GM19023 (cell line): ENCODE measurements at regions not wholly inside any gene's neighbourhood (a gene's known extent, or its start where the extent isn't known, plus 50 kb on each side); places are given as distances from the start of the nearest gene placed in this dataset.

Source experiments
- ATAC-seq: cut with Tn5 transposase; IDR thresholded peaks from one replicate; pipeline ENCODE4 v1.9.1; 2021; ENCODE audit warnings: mild to moderate bottlenecking, moderate library complexity; ENCODE audit not compliant: unreplicated experiment

DNA sequence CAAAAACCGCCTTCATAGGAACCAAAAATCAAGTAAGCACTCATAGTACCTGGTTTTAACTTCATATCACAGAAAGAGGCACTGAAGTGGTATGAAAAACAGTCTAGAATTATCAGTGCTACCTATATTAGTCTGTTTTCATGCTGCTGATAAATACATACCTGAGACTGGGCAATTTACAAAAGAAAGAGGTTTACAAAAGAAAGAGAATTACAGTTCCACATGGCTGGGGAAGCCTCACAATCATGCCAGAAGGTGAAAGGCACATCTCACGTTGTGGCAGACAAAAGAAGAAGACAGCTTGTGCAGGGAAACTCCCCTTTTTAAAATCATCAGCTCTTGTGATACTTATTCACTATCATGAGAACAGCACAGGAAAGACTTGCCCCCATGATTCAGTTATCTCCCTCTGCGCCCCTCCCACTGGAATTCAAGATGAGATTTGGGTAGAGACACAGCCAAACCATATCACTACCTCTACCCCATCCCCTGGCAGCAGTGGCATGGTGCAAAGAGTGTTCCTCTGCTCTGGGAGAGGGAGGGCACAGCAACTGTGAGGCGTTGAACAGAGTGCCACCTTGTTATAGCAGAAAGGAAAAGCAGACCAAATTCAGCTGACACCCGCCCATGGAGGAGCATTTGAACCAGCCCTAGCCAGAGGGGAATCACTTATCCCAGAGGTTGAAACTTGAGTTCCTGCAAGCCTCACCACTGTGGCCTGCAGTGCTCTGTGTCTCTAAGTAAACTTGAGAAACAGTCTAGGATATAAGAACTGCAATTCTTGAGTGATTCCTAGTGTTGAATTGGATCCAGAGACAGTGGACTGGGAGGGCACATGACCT is 61.9 kb upstream of the PTPRZ1 start:
- no peak for ATAC-seq

DNA sequence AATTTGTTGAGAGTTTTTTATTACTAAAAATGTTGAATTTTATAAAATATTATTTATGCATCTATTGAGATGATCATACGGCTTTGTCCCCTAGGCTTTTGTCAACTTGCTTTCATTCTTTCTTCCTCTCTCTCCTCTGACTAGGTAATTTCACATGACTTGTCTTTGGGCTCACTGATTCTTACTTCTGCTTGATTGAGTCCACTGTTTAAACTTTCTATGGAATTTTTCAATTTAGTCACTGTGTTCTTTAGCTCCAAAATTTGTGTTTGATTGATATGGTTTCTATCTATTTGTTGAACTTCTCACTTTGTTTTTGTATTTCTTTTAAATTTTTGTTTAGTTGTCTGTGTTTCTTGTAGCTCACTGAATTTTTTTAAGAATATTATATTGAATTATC is 65.9 kb upstream of the PTPRZ1 start:
- no peak for ATAC-seq

DNA sequence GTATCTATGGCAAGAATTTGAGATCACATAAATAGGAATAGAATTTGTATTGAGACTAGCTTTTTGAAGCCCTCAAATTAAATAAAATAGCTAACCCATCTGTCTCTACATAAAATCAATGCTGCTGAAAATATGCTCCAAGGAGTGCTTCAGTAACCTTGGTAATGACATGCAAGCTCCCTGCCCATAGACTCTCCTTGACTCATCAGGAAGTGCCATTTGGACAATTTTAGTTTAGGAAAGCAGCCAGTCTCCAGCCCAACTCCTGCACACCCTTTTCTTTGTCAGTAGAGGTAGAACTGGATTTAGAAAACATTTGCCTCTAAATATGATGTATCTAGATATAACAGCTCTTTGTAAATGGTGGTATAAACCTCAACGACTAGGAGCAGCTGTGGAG is 69.9 kb upstream of the PTPRZ1 start:
- no peak for ATAC-seq

DNA sequence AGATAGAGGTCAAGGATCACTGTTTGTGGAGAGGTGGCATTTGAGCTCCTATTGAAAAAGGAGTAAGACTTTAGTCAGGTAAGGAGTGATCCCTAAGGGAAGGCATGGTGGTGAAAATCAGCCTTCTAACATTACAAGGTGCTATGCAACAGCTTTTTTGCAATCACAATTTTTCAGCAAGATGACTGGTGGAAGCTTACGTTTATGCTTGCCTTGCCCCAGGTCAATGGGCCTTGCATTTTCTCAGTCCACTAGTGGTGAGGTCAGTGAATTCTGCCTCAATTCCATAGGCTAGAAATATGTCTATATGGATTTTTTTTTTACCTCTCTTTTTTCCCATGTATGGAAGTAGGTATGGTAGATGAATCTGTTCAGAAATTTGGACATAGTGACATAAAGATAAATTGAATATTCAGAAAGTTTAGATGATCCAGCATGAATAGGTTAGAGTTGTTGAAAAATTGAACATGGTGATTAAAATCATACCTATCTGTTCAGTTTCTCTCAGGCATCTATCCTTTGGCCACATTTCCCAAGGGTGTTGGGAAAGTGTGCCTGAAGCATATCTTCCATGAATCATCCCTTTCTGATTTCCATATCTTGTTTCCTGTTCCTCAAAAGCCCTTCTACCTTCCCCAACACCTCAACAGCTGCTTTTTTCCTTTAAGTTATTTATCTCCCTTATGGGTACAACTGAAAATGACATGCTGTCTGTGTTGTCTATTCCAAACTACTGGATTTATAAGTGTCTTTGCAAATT is 71.9 kb upstream of the PTPRZ1 start:
- ATAC-seq: no peak

DNA sequence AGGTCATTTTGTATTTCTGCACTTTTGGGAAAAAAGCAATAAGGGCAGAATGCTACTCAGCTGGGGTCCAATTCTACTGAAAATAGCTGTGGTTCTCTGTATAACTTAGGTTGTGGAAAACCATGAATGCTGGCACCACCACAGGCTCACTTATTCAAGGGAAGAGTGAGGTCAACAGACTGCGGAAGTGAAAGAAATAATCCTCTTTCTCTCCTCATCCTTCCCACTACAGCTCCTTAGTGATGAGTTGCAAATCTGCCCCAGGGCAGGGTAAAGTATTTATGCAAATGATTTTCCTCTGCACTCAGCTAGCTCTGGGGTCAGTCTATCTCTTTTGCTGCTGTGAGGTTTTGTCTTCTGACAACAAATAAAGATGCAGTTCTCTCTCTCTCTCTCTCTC is 74.1 kb upstream of the PTPRZ1 start:
- ATAC-seq: no peak

DNA sequence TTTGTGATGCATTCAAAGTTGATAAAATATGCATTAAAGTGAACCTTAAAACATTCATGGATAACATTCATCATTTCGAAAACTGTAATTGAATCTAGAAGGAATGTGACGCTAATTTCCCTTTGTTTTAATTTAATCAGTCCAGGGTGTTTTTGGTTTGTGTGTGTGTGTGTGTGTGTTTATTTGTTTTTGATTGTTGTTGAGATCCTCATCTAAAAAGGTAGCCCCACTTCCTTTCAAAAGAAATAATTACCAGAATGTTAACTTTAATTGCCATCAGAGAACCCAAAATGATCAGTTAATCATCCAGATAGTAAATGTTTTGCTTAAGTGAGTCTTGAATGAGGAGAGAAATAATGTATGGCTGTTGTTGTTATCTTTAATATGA is 74.5 kb upstream of the PTPRZ1 start:
- ATAC-seq: no peak

- no peak for ATAC-seq
Measured at GRCh38 chr7:121797657-121798452, 75.1 kb upstream of the PTPRZ1 start.

- no peak for ATAC-seq
Measured at GRCh38 chr7:121796936-121797656, 75.9 kb upstream of the PTPRZ1 start.

- no peak for ATAC-seq
Measured at GRCh38 chr7:121796381-121796780, 76.6 kb upstream of the PTPRZ1 start.

DNA sequence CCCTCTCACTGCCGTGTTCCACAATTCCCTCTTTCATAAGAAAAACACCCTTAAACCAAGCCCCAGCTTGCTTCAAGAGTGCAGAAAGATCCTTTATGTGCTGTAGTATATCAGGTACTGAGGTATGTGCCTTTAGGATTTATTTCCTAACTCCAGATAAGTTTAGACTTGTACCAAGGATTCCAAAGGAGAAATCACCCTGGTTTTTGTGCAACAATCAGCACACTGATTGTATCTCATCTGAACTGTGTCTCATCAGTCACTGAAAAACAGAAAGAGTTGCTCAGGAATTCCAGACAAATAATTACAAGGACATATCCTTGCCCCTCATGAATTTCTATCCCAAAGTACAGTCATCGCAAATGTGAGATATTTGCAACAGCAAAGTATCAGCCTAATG is 77.2 kb upstream of the PTPRZ1 start:
- no peak for ATAC-seq

DNA sequence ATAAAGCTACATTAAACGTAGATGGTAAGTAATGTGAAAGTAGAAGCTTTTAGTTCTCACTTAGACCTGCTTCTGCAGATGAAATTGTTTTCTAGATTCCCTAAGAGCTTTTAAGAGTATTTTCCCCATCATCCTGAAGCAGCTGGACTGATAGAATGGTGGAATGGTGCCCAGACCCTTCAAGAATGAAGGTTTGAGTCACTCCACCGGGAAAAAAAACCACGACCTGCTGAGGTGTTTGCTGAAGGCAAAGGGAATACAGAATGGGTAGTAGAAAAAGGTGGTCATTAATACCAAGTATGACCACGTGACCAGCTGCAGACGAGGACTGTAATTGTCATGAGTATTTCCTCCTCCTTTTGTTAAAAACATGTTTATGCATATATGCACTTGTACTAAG is 79.2 kb upstream of the PTPRZ1 start:
- no peak for ATAC-seq

DNA sequence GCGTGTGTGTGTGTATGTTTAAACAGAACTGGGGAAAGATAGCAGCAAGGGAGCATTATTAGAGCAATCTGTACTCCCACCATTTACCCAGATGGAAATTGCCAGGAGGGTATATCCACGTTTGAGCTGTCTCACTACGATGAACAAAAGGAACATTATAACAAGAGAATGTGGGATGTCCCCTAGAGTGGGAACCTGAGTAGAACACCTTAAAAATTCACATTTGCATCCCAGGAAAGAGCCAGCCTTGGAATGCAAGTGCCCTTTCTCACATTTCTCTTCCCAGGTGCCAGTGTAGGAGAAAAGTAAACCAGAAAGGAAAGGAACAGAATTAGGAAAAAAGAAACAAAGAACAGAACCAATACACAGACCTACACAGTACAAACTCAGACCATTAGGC is 95.3 kb upstream of the PTPRZ1 start:
- no peak for ATAC-seq

DNA sequence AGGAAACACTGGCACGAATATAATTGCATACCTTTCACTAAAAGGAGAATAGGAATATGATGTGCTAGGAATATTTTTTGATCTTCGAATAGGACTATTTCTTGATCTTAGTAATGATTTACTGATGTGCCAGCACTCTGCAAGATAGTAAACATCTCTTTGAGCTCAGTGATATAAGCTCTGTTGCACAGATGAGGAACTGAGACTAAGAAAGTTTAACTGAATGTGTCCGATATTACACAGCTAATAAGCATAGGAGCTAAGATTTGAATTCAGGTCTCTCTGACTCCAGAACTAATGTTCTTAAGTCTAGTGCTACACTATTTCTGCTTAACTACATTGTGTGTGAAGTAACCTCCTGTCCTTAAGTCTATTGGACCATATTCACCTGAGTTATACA is 98.4 kb upstream of the PTPRZ1 start:
- ATAC-seq: no peak

GRCh38 chr7:121766676-121767075 is 106.3 kb upstream of the PTPRZ1 start:
- ATAC-seq: no peak

DNA sequence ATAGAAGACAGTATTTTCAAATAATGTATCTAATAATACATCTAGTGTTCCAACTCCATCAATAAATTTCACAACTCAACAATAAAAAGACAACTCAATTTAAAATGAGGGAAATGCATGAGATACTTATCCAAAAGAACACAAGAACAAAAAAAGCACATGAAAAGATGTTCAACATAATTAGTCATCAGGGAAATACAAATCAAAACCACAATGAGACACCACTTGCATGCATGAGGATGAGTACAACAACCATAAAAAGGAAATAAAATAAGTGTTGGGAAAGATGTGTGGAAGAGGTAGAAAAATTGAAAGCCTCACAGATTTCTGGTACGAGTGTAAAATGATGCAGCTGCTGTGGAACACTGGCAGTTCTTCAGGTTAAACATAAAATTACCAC is 111.6 kb upstream of the PTPRZ1 start:
- no peak for ATAC-seq

- no peak for ATAC-seq
Measured at GRCh38 chr7:121755818-121756552, 117.0 kb upstream of the PTPRZ1 start.

DNA sequence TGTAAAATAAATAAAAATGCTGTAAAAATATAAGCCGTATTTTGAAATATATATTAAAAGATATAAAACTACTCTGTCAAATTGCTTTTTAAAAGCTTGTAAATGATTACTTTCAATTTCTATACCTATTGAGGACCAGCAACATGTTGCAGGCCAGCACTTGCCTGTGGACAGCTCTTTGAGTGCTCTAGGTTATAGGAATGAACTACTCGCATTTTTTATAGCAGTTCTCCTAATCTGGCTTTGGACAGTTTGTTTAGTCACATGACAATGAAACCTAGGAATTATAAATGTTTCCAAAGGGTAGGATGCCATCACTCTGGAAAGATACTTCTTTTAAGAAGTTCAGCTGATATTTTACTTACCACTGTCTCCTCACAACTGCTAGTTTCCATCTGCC is 117.7 kb upstream of the PTPRZ1 start:
- ATAC-seq: no peak

DNA sequence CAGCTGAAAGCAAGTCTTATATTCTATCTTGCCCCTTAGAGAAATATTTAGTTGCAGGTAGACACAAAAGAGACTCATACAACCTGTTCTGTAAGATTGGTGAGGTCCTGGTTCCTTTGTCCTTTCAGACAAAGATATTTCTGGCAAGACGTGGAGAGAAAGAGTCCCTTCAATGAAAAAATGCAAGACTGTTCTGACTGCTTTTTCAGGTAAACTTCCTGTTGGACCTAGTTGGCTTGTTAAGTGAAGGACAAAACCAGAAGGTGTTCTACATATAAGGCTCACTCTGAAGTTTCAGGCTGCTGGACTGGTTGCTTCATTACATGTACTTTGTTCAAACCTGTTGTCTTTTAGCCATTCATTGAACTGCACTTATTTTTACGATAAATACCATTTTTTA is 119.0 kb upstream of the PTPRZ1 start:
- no peak for ATAC-seq

DNA sequence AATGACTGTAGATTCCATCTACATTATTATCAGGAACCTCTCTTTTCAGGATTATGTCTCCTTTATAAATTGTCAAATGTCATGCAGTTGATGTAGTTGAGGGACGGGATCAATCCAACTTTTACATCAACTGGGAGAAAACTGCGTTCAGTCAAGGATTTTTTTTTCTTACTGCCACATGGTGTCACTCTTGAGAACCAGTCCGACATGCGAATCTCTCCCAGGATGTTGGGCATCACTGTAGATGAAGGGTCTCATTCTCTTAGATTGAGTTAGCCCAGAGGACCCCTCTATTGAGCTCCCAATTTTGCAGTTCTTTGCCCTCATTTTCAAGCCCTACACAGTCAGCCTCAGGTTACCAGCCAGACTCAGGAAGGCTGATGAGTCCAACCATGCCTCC is 120.3 kb upstream of the PTPRZ1 start:
- no peak for ATAC-seq

- no peak for ATAC-seq
Measured at GRCh38 chr7:121748546-121748945, 124.4 kb upstream of the PTPRZ1 start.
